ENCODE measurements at regions not wholly inside any gene's neighbourhood (a gene's known extent, or its start where the extent isn't known, plus 50 kb on each side); places are given as distances from the start of the nearest gene placed in this dataset.
"Not testable (repeated sequence)": the region's sequence is repeated elsewhere in the genome, so short reads cannot be mapped to it uniquely, and the experiment has no call there.

DNA sequence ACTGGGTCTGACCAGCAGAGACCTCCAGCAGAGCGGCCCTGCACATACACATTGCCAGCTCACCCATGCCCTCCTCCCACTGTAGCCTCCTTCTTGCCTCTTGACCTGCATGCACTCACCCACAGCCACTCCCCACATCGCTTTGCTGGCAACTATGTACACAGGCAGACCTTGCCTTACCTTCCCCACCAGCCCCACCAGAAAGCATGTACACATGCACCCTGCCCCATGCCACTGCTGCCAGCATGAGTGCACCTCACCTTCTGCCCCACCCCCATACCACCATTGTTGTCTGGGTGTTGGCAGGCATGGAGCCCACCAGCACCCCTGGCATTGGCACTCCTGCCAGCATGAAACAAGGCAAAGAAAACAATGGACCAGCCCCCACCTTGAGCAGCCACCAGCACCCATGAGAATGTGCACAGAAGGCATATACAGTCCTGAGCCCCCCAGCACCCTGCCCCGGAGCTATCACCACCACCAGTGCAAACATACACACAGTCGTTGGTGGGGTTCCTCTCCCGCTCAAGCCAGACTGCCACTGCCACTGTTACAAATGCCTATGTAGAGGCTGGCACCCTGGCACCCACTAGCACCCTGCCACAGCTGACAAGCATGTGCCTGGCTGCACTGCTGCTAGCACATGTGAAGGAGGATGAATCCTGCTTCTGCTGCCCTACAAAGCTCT lies 171.4 kb upstream of the NR4A3 start:
- TF ChIP-seq, protein P1, sequence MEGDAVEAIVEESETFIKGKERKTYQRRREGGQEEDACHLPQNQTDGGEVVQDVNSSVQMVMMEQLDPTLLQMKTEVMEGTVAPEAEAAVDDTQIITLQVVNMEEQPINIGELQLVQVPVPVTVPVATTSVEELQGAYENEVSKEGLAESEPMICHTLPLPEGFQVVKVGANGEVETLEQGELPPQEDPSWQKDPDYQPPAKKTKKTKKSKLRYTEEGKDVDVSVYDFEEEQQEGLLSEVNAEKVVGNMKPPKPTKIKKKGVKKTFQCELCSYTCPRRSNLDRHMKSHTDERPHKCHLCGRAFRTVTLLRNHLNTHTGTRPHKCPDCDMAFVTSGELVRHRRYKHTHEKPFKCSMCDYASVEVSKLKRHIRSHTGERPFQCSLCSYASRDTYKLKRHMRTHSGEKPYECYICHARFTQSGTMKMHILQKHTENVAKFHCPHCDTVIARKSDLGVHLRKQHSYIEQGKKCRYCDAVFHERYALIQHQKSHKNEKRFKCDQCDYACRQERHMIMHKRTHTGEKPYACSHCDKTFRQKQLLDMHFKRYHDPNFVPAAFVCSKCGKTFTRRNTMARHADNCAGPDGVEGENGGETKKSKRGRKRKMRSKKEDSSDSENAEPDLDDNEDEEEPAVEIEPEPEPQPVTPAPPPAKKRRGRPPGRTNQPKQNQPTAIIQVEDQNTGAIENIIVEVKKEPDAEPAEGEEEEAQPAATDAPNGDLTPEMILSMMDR (IDR thresholded peaks at IDR 0.05) = no peak
- TF ChIP-seq POLR2A (IDR thresholded peaks at IDR 0.05) = no peak
- no peak for DNase-seq
- no peaks in the 10 kb centered on the region for H3K4me1 ChIP-seq
- H3K4me3 ChIP-seq = no peak overlapping the region
- intact Hi-C loops (cut with DNase I; ENCODE audit: low total_unique reads) = no loop called here
- H3K27me3 ChIP-seq = no peaks in the 10 kb centered on the region
- H3K9me3 ChIP-seq = no peaks in the 10 kb centered on the region
- no peak overlapping the region for H3K27ac ChIP-seq
- no peaks in the 10 kb centered on the region for H3K36me3 ChIP-seq

DNA sequence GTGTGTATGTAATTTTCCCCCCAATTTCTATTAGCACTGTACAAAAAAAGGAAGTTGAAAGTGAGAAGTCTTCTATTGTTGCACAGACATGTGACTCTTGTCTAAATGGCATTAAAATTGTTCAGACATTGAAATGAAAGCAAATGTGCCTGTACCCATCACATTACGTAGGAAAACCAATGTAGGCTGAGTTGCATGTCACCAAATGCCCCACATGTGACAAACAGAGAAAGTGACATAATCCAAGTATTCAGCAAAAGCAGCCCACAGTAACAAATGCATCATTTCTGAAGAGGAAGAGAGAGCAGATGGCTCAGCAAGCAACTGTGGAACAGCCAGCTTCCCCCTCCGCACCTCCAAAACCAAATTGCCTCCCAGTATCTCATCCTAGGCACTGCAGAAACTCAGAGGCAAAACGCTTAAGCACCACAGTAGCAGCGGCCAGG lies 161.5 kb upstream of the NR4A3 start:
- Histone ChIP-seq H3K27ac (no peak overlapping the region), H3K4me1 (no peaks in the 10 kb centered on the region), H3K9me3 (no peaks in the 10 kb centered on the region), H3K36me3 (no peaks in the 10 kb centered on the region), H3K4me3 (no peak overlapping the region), H3K27me3 (no peaks in the 10 kb centered on the region)
- no peak for DNase-seq
- no peak for TF ChIP-seq POLR2A (IDR thresholded peaks at IDR 0.05)
- TF ChIP-seq, protein P1 (IDR thresholded peaks at IDR 0.05) = no peak
- intact Hi-C loops (cut with DNase I; ENCODE audit: low total_unique reads) = no loop called here

DNA sequence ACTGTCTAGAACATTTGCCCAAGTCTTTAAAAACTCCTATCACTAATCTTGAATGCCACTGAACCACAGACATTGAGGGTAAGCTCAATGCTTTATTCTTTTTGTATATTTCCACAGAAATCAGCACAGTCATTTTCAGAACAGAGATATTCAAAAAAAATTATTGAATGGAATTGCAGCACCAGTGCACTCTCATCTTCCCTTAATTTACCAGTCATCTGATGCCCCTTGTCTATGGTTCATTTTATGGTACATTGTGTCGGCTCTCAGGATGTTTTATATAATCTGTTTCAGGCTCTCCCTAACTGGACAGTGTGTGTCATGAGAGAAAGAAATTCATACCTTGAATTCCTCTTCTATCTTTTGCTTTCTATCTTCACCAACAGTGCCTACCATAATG lies 158.4 kb upstream of the NR4A3 start:
- no peaks in the 10 kb centered on the region for H3K27me3 ChIP-seq
- no peaks in the 10 kb centered on the region for H3K9me3 ChIP-seq
- no peak for DNase-seq
- no peaks in the 10 kb centered on the region for H3K36me3 ChIP-seq
- intact Hi-C loops (cut with DNase I; ENCODE audit: low total_unique reads) = no loop called here
- no peaks in the 10 kb centered on the region for H3K4me1 ChIP-seq
- H3K27ac ChIP-seq = no peak overlapping the region
- TF ChIP-seq, protein P1 (IDR thresholded peaks at IDR 0.05) = no peak
- TF ChIP-seq POLR2A (IDR thresholded peaks at IDR 0.05) = no peak
- no peak overlapping the region for H3K4me3 ChIP-seq

DNA sequence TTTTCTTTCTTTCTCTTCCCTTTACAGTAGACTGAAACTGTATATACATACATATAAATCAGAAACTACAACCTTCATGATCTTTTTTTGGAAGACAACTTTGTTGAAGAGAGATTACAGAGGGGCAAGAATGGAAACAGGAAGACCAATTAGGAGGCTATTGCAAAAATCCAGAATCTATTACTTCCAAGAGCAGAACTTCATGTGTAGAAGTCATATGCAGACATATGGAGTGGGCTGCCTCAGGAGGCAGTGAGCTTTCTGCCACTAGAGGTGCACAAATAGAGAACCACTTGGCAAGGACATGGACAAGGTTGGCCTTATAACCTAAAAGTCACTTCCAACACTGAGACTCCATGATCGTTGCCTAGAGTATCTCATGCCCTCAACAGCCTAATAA lies 157.8 kb upstream of the NR4A3 start:
- H3K4me3 ChIP-seq = no peak overlapping the region
- no peaks in the 10 kb centered on the region for H3K36me3 ChIP-seq
- intact Hi-C loops (cut with DNase I; ENCODE audit: low total_unique reads) = no loop called here
- H3K4me1 ChIP-seq = no peaks in the 10 kb centered on the region
- no peak for TF ChIP-seq POLR2A (IDR thresholded peaks at IDR 0.05)
- TF ChIP-seq, protein P1 (IDR thresholded peaks at IDR 0.05) = no peak
- no peaks in the 10 kb centered on the region for H3K27me3 ChIP-seq
- no peaks in the 10 kb centered on the region for H3K9me3 ChIP-seq
- no peak overlapping the region for H3K27ac ChIP-seq
- DNase-seq = no peak

DNA sequence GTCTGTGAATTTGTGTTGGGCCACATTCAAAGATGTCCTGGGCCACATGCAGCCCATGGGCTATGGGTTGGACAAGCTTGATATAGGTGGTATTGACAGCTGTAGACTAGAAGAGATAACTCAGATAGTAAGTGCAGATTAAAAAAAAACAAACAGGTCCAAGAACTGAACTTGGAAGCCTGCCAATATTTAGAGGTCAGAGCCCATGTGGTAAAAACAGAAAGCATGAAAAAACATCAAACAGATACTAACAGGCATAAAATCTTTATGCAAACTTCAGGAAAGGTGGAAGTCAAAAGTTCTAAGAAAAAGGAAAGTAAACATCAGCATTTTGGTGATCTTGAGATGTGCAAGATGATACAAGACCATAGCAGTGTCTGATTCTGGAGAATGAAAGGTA lies 155.1 kb upstream of the NR4A3 start:
- no peak for DNase-seq
- H3K9me3 ChIP-seq = no peaks in the 10 kb centered on the region
- H3K36me3 ChIP-seq = no peaks in the 10 kb centered on the region
- no peaks in the 10 kb centered on the region for H3K27me3 ChIP-seq
- H3K27ac ChIP-seq = no peak overlapping the region
- no peak overlapping the region for H3K4me3 ChIP-seq
- TF ChIP-seq, protein P1 (IDR thresholded peaks at IDR 0.05) = no peak
- no peak for TF ChIP-seq POLR2A (IDR thresholded peaks at IDR 0.05)
- intact Hi-C loops (cut with DNase I; ENCODE audit: low total_unique reads) = no loop called here
- H3K4me1 ChIP-seq = no peaks in the 10 kb centered on the region

DNA sequence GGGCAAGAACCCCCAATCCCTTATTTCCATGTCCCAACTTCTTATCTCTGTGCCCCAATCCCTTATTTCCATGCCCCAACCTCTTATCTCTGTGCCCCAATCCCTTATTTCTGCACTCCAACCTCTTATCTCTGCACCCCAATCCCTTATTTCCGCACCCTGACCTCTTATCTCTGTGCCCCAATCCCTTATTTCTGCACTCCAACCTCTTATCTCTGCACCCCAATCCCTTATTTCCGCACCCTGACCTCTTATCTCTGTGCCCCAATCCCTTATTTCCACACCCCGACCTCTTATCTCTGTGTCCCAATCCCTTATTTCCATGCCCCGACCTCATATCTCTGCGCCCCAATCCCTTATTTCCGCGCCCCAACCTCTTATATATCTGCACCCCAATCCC lies 150.8 kb upstream of the NR4A3 start:
- intact Hi-C loops (cut with DNase I; ENCODE audit: low total_unique reads); H3K4me3 ChIP-seq; H3K4me1 ChIP-seq; H3K36me3 ChIP-seq; H3K27ac ChIP-seq; H3K27me3 ChIP-seq; H3K9me3 ChIP-seq; DNase-seq: not testable (repeated sequence)

Data from uterus (tissue), 3 donors.